ENCODE measurements at regions not wholly inside any gene's neighbourhood (a gene's known extent, or its start where the extent isn't known, plus 50 kb on each side); places are given as distances from the start of the nearest gene placed in this dataset.

GRCh38 chr15:94584833-94585244, 353.5 kb downstream of the MCTP2 start:
- Histone ChIP-seq H3K4me3 (replicated peaks in 1 of 3; ENCODE audit: insufficient read depth in 1 of 3, low read depth in 2 of 3, low read length in 3 of 3) (no peak overlapping the region), H3K9me3 (ENCODE audit: low read length) (no peaks in the 10 kb centered on the region), H4K20me1 (ENCODE audit: insufficient read depth, low read length) (no peaks in the 10 kb centered on the region), H3K27ac (ENCODE audit: extremely low read length, insufficient read depth, low read length) (no peak overlapping the region), H3K27me3 (ENCODE audit: control insufficient read depth in 1 of 2, insufficient read depth in 2 of 2, low read length in 2 of 2) (no peaks in the 10 kb centered on the region), H3K4me2 (ENCODE audit: low read depth, low read length) (no peak overlapping the region), H3K9ac (ENCODE audit: insufficient read depth, low read depth, low read length) (no peak overlapping the region), H3K36me3 (replicated peaks in 1 of 2; ENCODE audit: control insufficient read depth in 1 of 2, insufficient read depth in 2 of 2, low read length in 2 of 2) (no peaks in the 10 kb centered on the region), H3K79me2 (ENCODE audit: insufficient read depth, low read length) (no peaks in the 10 kb centered on the region), H2AFZ (ENCODE audit: low read length) (no peak overlapping the region), H3K4me1 (ENCODE audit: insufficient read depth, low read length) (no peaks in the 10 kb centered on the region)
- intact Hi-C loops (cut with micrococcal nuclease; ENCODE audit: unreplicated experiment) = no loop called here
- DNase-seq (ENCODE audit: low spot score) (no peak), ATAC-seq (no peak), FAIRE-seq (no peak)
- in situ Hi-C loops (cut with HindIII; ENCODE audit: extremely low pct_ligation_motif_present, low pct_unique_long_range_greater_than_20kb) = no loop called here
- TF ChIP-seq CCAR2 (optimal IDR thresholded peaks at IDR 0.05; ENCODE audit: low read depth, low read length) (no peak), ASH2L (IDR thresholded peaks at IDR 0.05; ENCODE audit: insufficient read length, low read depth, low read length) (no peak), ZNF572 (CRISPR knock-in tag; IDR thresholded peaks at IDR 0.05) (no peak), SALL1 (CRISPR knock-in tag; IDR thresholded peaks at IDR 0.05) (no peak), RARG (CRISPR knock-in tag; IDR thresholded peaks at IDR 0.05; ENCODE audit: low read depth) (no peak)
- 36% methylated on average over 11 of the region's 11 CpGs for WGBS (ENCODE audit: low lambda C conversion rate)
- no TSS peak for BruUV-seq (replicated peaks)
- ChIA-PET POLR2A (no interaction called here), CTCF (ENCODE audit: low intra/inter-chr PET ratio, low total read pairs) (no interaction called here)

DNA sequence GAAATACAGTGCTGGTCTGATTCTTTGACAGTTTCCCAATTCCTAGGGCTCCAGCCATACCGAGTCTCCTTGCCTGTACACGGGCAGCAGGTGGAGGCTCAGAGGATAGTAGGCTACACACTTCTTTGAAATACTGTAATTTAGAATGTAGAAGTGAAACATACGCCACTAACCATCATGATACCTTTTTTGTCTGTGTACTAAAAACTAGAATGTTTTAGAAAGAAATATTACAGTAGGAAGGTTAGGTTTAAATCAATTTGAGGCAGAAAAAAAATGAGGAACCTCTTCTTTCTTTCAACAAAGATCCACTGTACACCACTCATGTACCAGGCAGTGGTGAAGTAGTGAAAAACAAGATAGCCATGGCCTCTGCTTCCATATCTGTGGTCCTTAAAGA, 354.7 kb downstream of the MCTP2 start:
- no peak for ATAC-seq
- Histone ChIP-seq H3K9me3 (ENCODE audit: low read length) (no peaks in the 10 kb centered on the region), H3K79me2 (ENCODE audit: insufficient read depth, low read length) (no peaks in the 10 kb centered on the region), H2AFZ (ENCODE audit: low read length) (no peak overlapping the region), H3K4me3 (replicated peaks in 1 of 3; ENCODE audit: insufficient read depth in 1 of 3, low read depth in 2 of 3, low read length in 3 of 3) (no peak overlapping the region), H3K4me1 (ENCODE audit: insufficient read depth, low read length) (no peaks in the 10 kb centered on the region), H3K4me2 (ENCODE audit: low read depth, low read length) (no peak overlapping the region), H3K9ac (ENCODE audit: insufficient read depth, low read depth, low read length) (no peak overlapping the region), H3K27ac (ENCODE audit: extremely low read length, insufficient read depth, low read length) (no peak overlapping the region), H3K27me3 (ENCODE audit: control insufficient read depth in 1 of 2, insufficient read depth in 2 of 2, low read length in 2 of 2) (no peaks in the 10 kb centered on the region), H3K36me3 (replicated peaks in 1 of 2; ENCODE audit: control insufficient read depth in 1 of 2, insufficient read depth in 2 of 2, low read length in 2 of 2) (no peaks in the 10 kb centered on the region), H4K20me1 (ENCODE audit: insufficient read depth, low read length) (no peaks in the 10 kb centered on the region)
- BruUV-seq (replicated peaks) = no TSS peak
- CTCF ChIA-PET (ENCODE audit: low intra/inter-chr PET ratio, low total read pairs) = no interaction called here
- DNase-seq (ENCODE audit: low spot score) = no peak
- intact Hi-C loops (cut with micrococcal nuclease; ENCODE audit: unreplicated experiment) = no loop called here
- in situ Hi-C loops (cut with HindIII; ENCODE audit: extremely low pct_ligation_motif_present, low pct_unique_long_range_greater_than_20kb) = no loop called here
- 3% methylated on average over 3 of the region's 3 CpGs for WGBS (ENCODE audit: low lambda C conversion rate)
- FAIRE-seq = no peak
- POLR2A ChIA-PET = no interaction called here
- TF ChIP-seq PTBP1 (IDR thresholded peaks at IDR 0.05; ENCODE audit: low read depth, low read length, poor library complexity, severe bottlenecking) (no peak), BRCA1 (CRISPR knock-in tag; IDR thresholded peaks at IDR 0.05) (no peak), ZNF143 (CRISPR knock-in tag; IDR thresholded peaks at IDR 0.05) (no peak), ZFP1 (CRISPR knock-in tag; IDR thresholded peaks at IDR 0.05) (no peak), AHDC1 (CRISPR knock-in tag; IDR thresholded peaks at IDR 0.05; ENCODE audit: borderline replicate concordance) (no peak), MXI1 (IDR thresholded peaks at IDR 0.05; ENCODE audit: borderline replicate concordance, low read depth, low read length) (no peak), HDAC6 (IDR thresholded peaks at IDR 0.05; ENCODE audit: low read depth, low read length) (no peak), PAF1 (CRISPR knock-in tag; IDR thresholded peaks at IDR 0.05) (no peak), CBFB (CRISPR knock-in tag; IDR thresholded peaks at IDR 0.05) (no peak)
- TF ChIP-seq, protein P1, sequence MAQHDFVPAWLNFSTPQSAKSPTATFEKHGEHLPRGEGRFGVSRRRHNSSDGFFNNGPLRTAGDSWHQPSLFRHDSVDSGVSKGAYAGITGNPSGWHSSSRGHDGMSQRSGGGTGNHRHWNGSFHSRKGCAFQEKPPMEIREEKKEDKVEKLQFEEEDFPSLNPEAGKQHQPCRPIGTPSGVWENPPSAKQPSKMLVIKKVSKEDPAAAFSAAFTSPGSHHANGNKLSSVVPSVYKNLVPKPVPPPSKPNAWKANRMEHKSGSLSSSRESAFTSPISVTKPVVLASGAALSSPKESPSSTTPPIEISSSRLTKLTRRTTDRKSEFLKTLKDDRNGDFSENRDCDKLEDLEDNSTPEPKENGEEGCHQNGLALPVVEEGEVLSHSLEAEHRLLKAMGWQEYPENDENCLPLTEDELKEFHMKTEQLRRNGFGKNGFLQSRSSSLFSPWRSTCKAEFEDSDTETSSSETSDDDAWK (CRISPR knock-in tag; IDR thresholded peaks at IDR 0.05) = no peak
